Vagina (tissue), 2 donors: ENCODE measurements at regions not wholly inside any gene's neighbourhood (a gene's known extent, or its start where the extent isn't known, plus 50 kb on each side); places are given as distances from the start of the nearest gene placed in this dataset.

ENCODE experiments used
- POLR2A ChIP-seq, 2 donors: fragments of 450-650 bp; IDR thresholded peaks; one replicate each; pipeline ENCODE4 v1.6.1; 2017; ENCODE audit warnings: antibody characterized with exemption in 2 of 2, mild to moderate bottlenecking in 2 of 2, moderate library complexity in 2 of 2
- POLR2AphosphoS5 ChIP-seq, 2 donors: sonication (generic); formaldehyde crosslinking; IDR thresholded peaks; one replicate each; pipeline ENCODE4 v1.9.0; 2017; ENCODE audit warnings: antibody characterized with exemption in 2 of 2, mild to moderate bottlenecking in 2 of 2, low read depth in 1 of 2; ENCODE audit not compliant: insufficient read depth in 1 of 2
- TF ChIP-seq, protein P1 (sequence below), 3 experiments: fragments of 450-650 bp in 2 of 3; fragments of 200-600 bp in 1 of 3; sonication (generic) in 1 of 3; IDR thresholded peaks; one replicate each; pipeline ENCODE4 v1.5.1; 2017 to 2019; ENCODE audit warnings: antibody characterized with exemption in 3 of 3, mild to moderate bottlenecking in 2 of 3, moderate library complexity in 2 of 3

DNA sequence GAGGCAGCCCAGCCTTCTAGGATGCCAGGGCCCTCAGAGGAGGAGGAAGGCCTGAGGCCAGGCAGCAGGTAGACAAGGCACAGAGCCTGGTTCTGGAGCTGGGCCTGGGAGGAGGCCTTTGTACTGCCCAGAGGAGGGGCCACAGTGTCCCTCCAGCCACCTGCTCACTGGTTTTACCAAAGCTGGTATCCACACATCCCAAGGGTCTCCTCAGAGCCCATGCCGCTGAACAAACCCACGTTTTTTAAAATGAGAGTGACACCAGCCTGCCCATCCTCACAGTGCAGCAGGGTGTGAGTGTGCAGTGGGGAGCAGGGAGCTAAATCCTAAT is 162.7 kb downstream of the LY86 start:
- TF ChIP-seq POLR2AphosphoS5 (IDR thresholded peaks at IDR 0.05; ENCODE audit: insufficient read depth in 1 of 2, low read depth in 1 of 2) (no peak), POLR2A (IDR thresholded peaks at IDR 0.05) (no peak)
- TF ChIP-seq, protein P1, sequence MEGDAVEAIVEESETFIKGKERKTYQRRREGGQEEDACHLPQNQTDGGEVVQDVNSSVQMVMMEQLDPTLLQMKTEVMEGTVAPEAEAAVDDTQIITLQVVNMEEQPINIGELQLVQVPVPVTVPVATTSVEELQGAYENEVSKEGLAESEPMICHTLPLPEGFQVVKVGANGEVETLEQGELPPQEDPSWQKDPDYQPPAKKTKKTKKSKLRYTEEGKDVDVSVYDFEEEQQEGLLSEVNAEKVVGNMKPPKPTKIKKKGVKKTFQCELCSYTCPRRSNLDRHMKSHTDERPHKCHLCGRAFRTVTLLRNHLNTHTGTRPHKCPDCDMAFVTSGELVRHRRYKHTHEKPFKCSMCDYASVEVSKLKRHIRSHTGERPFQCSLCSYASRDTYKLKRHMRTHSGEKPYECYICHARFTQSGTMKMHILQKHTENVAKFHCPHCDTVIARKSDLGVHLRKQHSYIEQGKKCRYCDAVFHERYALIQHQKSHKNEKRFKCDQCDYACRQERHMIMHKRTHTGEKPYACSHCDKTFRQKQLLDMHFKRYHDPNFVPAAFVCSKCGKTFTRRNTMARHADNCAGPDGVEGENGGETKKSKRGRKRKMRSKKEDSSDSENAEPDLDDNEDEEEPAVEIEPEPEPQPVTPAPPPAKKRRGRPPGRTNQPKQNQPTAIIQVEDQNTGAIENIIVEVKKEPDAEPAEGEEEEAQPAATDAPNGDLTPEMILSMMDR (IDR thresholded peaks at IDR 0.05), result no peak
